Neural progenitor cell (in vitro differentiated cells): ENCODE measurements at regions not wholly inside any gene's neighbourhood (a gene's known extent, or its start where the extent isn't known, plus 50 kb on each side); places are given as distances from the start of the nearest gene placed in this dataset.

ENCODE experiments used
- EZH2 ChIP-seq: fragments of 200-600 bp; sonication (generic); IDR thresholded peaks from 2 replicates; pipeline ENCODE4 v1.6.1; 2017; ENCODE audit warnings: antibody characterized with exemption, mild to moderate bottlenecking, moderate library complexity
- TF ChIP-seq, protein P1 (sequence below): fragments of 200-600 bp; sonication (generic); IDR thresholded peaks from 2 replicates; pipeline ENCODE4 v1.5.1; 2017; ENCODE audit warnings: antibody characterized with exemption, mild to moderate bottlenecking

DNA sequence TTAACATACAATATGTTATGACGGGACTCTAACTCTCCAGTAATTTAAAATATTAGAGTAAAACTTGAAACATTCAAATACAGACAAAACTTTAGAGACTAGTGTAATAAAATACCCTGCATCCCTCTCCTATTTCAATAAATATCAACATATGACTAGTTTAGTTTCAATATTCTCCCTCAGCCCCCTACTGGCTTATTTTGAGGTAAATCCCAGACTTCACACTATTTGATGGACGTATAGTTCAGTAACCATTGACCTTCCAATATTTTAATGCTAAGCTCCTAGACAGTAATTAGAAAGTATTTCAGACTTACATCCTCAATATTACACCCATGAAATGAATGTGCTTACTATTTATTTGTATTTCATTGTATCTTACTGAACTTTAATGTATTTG, 180.7 kb upstream of the STARD13 start:
- TF ChIP-seq, protein P1, sequence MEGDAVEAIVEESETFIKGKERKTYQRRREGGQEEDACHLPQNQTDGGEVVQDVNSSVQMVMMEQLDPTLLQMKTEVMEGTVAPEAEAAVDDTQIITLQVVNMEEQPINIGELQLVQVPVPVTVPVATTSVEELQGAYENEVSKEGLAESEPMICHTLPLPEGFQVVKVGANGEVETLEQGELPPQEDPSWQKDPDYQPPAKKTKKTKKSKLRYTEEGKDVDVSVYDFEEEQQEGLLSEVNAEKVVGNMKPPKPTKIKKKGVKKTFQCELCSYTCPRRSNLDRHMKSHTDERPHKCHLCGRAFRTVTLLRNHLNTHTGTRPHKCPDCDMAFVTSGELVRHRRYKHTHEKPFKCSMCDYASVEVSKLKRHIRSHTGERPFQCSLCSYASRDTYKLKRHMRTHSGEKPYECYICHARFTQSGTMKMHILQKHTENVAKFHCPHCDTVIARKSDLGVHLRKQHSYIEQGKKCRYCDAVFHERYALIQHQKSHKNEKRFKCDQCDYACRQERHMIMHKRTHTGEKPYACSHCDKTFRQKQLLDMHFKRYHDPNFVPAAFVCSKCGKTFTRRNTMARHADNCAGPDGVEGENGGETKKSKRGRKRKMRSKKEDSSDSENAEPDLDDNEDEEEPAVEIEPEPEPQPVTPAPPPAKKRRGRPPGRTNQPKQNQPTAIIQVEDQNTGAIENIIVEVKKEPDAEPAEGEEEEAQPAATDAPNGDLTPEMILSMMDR = no peak
- no peak for TF ChIP-seq EZH2
